ENCODE measurements at regions not wholly inside any gene's neighbourhood (a gene's known extent, or its start where the extent isn't known, plus 50 kb on each side); places are given as distances from the start of the nearest gene placed in this dataset.

- H3K9ac ChIP-seq (ENCODE audit: low read depth, low read length): no peak overlapping the region
- no peak overlapping the region for H3K4me3 ChIP-seq (ENCODE audit: low read length)
- H3K27ac ChIP-seq (ENCODE audit: low read length): no peak overlapping the region
- H3K27me3 ChIP-seq (ENCODE audit: insufficient read depth, low read length): no peaks in the 10 kb centered on the region
- no peaks in the 10 kb centered on the region for H3K36me3 ChIP-seq (ENCODE audit: insufficient read depth, low read depth, low read length)
- no peaks in the 10 kb centered on the region for H3K9me3 ChIP-seq (ENCODE audit: insufficient read depth, low read depth, low read length)
- H3K4me1 ChIP-seq (ENCODE audit: insufficient read depth, low read length): no peaks in the 10 kb centered on the region
Observed at GRCh38 chr5:2256691-2257280, 374.1 kb upstream of the IRX4 start.

- Histone ChIP-seq H3K4me3 (ENCODE audit: low read length) (no peak overlapping the region), H3K4me1 (ENCODE audit: insufficient read depth, low read length) (no peaks in the 10 kb centered on the region), H3K36me3 (ENCODE audit: insufficient read depth, low read depth, low read length) (no peaks in the 10 kb centered on the region), H3K9ac (ENCODE audit: low read depth, low read length) (no peak overlapping the region), H3K27ac (ENCODE audit: low read length) (no peak overlapping the region), H3K27me3 (ENCODE audit: insufficient read depth, low read length) (no peaks in the 10 kb centered on the region), H3K9me3 (ENCODE audit: insufficient read depth, low read depth, low read length) (no peaks in the 10 kb centered on the region)
Observed at GRCh38 chr5:2255915-2256690, 373.4 kb upstream of the IRX4 start.

GRCh38 chr5:2254880-2255750 lies 372.4 kb upstream of the IRX4 start:
- Histone ChIP-seq H3K9me3 (ENCODE audit: insufficient read depth, low read depth, low read length) (no peaks in the 10 kb centered on the region), H3K36me3 (ENCODE audit: insufficient read depth, low read depth, low read length) (no peaks in the 10 kb centered on the region), H3K4me3 (ENCODE audit: low read length) (no peak overlapping the region), H3K4me1 (ENCODE audit: insufficient read depth, low read length) (no peaks in the 10 kb centered on the region), H3K27me3 (ENCODE audit: insufficient read depth, low read length) (no peaks in the 10 kb centered on the region), H3K9ac (ENCODE audit: low read depth, low read length) (no peak overlapping the region), H3K27ac (ENCODE audit: low read length) (no peak overlapping the region)

GRCh38 chr5:2254406-2254805 lies 371.7 kb upstream of the IRX4 start:
- H3K9me3 ChIP-seq (ENCODE audit: insufficient read depth, low read depth, low read length): no peaks in the 10 kb centered on the region
- no peak overlapping the region for H3K9ac ChIP-seq (ENCODE audit: low read depth, low read length)
- no peak overlapping the region for H3K4me3 ChIP-seq (ENCODE audit: low read length)
- no peaks in the 10 kb centered on the region for H3K4me1 ChIP-seq (ENCODE audit: insufficient read depth, low read length)
- H3K27me3 ChIP-seq (ENCODE audit: insufficient read depth, low read length): no peaks in the 10 kb centered on the region
- no peaks in the 10 kb centered on the region for H3K36me3 ChIP-seq (ENCODE audit: insufficient read depth, low read depth, low read length)
- no peak overlapping the region for H3K27ac ChIP-seq (ENCODE audit: low read length)

- Histone ChIP-seq H3K9ac (ENCODE audit: low read depth, low read length) (no peak overlapping the region), H3K9me3 (ENCODE audit: insufficient read depth, low read depth, low read length) (no peaks in the 10 kb centered on the region), H3K4me1 (ENCODE audit: insufficient read depth, low read length) (no peaks in the 10 kb centered on the region)
Observed at GRCh38 chr5:2253040-2253975, 370.6 kb upstream of the IRX4 start.

GRCh38 chr5:2251751-2252150 lies 369.0 kb upstream of the IRX4 start:
- Histone ChIP-seq H3K36me3 (ENCODE audit: insufficient read depth, low read depth, low read length) (no peaks in the 10 kb centered on the region), H3K9ac (ENCODE audit: low read depth, low read length) (no peak overlapping the region), H3K27ac (ENCODE audit: low read length) (no peak overlapping the region), H3K4me3 (ENCODE audit: low read length) (no peak overlapping the region), H3K9me3 (ENCODE audit: insufficient read depth, low read depth, low read length) (no peaks in the 10 kb centered on the region; the same call in 1 of the 2 replicates), H3K4me1 (ENCODE audit: insufficient read depth, low read length) (no peaks in the 10 kb centered on the region), H3K27me3 (ENCODE audit: insufficient read depth, low read length) (no peaks in the 10 kb centered on the region)

More at GRCh38 chr5:2253040-2253975, 370.6 kb upstream of the IRX4 start:
- no peaks in the 10 kb centered on the region for H3K36me3 ChIP-seq (ENCODE audit: insufficient read depth, low read depth, low read length)
- no peaks in the 10 kb centered on the region for H3K27me3 ChIP-seq (ENCODE audit: insufficient read depth, low read length)
- H3K27ac ChIP-seq (ENCODE audit: low read length): no peak overlapping the region
- no peak overlapping the region for H3K4me3 ChIP-seq (ENCODE audit: low read length)

- H3K27ac ChIP-seq (ENCODE audit: low read length): no peak overlapping the region
- no peak overlapping the region for H3K9ac ChIP-seq (ENCODE audit: low read depth, low read length)
- no peaks in the 10 kb centered on the region; the same call in 1 of the 2 replicates for H3K9me3 ChIP-seq (ENCODE audit: insufficient read depth, low read depth, low read length)
- no peak overlapping the region for H3K4me3 ChIP-seq (ENCODE audit: low read length)
- H3K27me3 ChIP-seq (ENCODE audit: insufficient read depth, low read length): no peaks in the 10 kb centered on the region
- H3K4me1 ChIP-seq (ENCODE audit: insufficient read depth, low read length): no peaks in the 10 kb centered on the region
- no peaks in the 10 kb centered on the region for H3K36me3 ChIP-seq (ENCODE audit: insufficient read depth, low read depth, low read length)
Observed at GRCh38 chr5:2251298-2251697, 368.6 kb upstream of the IRX4 start.

- Histone ChIP-seq H3K36me3 (ENCODE audit: insufficient read depth, low read depth, low read length) (no peaks in the 10 kb centered on the region), H3K9ac (ENCODE audit: low read depth, low read length) (no peak overlapping the region), H3K27ac (ENCODE audit: low read length) (no peak overlapping the region), H3K9me3 (ENCODE audit: insufficient read depth, low read depth, low read length) (no peaks in the 10 kb centered on the region; the same call in 1 of the 2 replicates), H3K4me3 (ENCODE audit: low read length) (no peak overlapping the region), H3K27me3 (ENCODE audit: insufficient read depth, low read length) (no peaks in the 10 kb centered on the region), H3K4me1 (ENCODE audit: insufficient read depth, low read length) (no peaks in the 10 kb centered on the region)
Observed at GRCh38 chr5:2250365-2250950, 367.7 kb upstream of the IRX4 start.

- Histone ChIP-seq H3K4me3 (ENCODE audit: low read length) (no peak overlapping the region), H3K9me3 (ENCODE audit: insufficient read depth, low read depth, low read length) (no peaks in the 10 kb centered on the region; the same call in 1 of the 2 replicates), H3K4me1 (ENCODE audit: insufficient read depth, low read length) (no peaks in the 10 kb centered on the region), H3K36me3 (ENCODE audit: insufficient read depth, low read depth, low read length) (no peaks in the 10 kb centered on the region), H3K9ac (ENCODE audit: low read depth, low read length) (no peak overlapping the region), H3K27me3 (ENCODE audit: insufficient read depth, low read length) (no peaks in the 10 kb centered on the region), H3K27ac (ENCODE audit: low read length) (no peak overlapping the region)
Observed at GRCh38 chr5:2249442-2249841, 366.7 kb upstream of the IRX4 start.

- H3K4me1 ChIP-seq (ENCODE audit: insufficient read depth, low read length): no peaks in the 10 kb centered on the region
- no peak overlapping the region for H3K27ac ChIP-seq (ENCODE audit: low read length)
- H3K36me3 ChIP-seq (ENCODE audit: insufficient read depth, low read depth, low read length): no peaks in the 10 kb centered on the region
- no peak overlapping the region for H3K9ac ChIP-seq (ENCODE audit: low read depth, low read length)
- H3K4me3 ChIP-seq (ENCODE audit: low read length): no peak overlapping the region
- H3K9me3 ChIP-seq (ENCODE audit: insufficient read depth, low read depth, low read length): no peaks in the 10 kb centered on the region; the same call in 1 of the 2 replicates
- H3K27me3 ChIP-seq (ENCODE audit: insufficient read depth, low read length): no peaks in the 10 kb centered on the region
Observed at GRCh38 chr5:2249026-2249425, 366.3 kb upstream of the IRX4 start.

Measured in iPS-20b (cell line).